NT2/D1 (cell line): ENCODE measurements at regions not wholly inside any gene's neighbourhood (a gene's known extent, or its start where the extent isn't known, plus 50 kb on each side); places are given as distances from the start of the nearest gene placed in this dataset.

ENCODE experiments used
- DNase-seq: peaks from one replicate; pipeline ENCODE4 v3.0.0-alpha.2; 2011; ENCODE audit warnings: low read depth, low spot score
- H3K27me3 ChIP-seq: 2 replicates; pipeline ENCODE4 v1.6.0; 2011; ENCODE audit warnings: mild to moderate bottlenecking; ENCODE audit not compliant: insufficient read length, insufficient read depth
- H3K36me3 ChIP-seq: 2 replicates; pipeline ENCODE4 v1.6.1; 2011; ENCODE audit warnings: mild to moderate bottlenecking, low read length, mixed read lengths; ENCODE audit not compliant: insufficient read depth, insufficient read length
- H3K4me1 ChIP-seq: 2 replicates; pipeline ENCODE4 v1.5.1; 2011; ENCODE audit not compliant: insufficient read depth, insufficient read length
- H3K4me3 ChIP-seq: 2 replicates; pipeline ENCODE4 v1.5.1; 2011; ENCODE audit warnings: low read depth; ENCODE audit not compliant: insufficient read length
- H3K9ac ChIP-seq: 2 replicates; pipeline ENCODE4 v1.6.0; 2011; ENCODE audit warnings: low read depth; ENCODE audit not compliant: insufficient read length
- H3K9me3 ChIP-seq: 2 replicates; pipeline ENCODE4 v1.5.1; 2011; ENCODE audit warnings: mild to moderate bottlenecking, low read length; ENCODE audit not compliant: insufficient read depth
- SUZ12 ChIP-seq: IDR thresholded peaks from 2 replicates; pipeline ENCODE4 v1.6.1; 2011; ENCODE audit not compliant: insufficient read length, insufficient read depth; ENCODE audit errors: extremely low read depth
- YY1 ChIP-seq: IDR thresholded peaks from 2 replicates; pipeline ENCODE4 v1.6.1; 2011; ENCODE audit not compliant: insufficient read length, insufficient read depth
- ZNF274 ChIP-seq: IDR thresholded peaks from 2 replicates; pipeline ENCODE4 v1.6.1; 2011; ENCODE audit warnings: mild to moderate bottlenecking, low read depth, low read length

- no peak overlapping the region for H3K9ac ChIP-seq
- H3K9me3 ChIP-seq: no peaks in the 10 kb centered on the region
- H3K4me3 ChIP-seq: no peak overlapping the region
- H3K27me3 ChIP-seq: no peaks in the 10 kb centered on the region
- TF ChIP-seq YY1 (no peak), ZNF274 (no peak), SUZ12 (no peak)
- H3K4me1 ChIP-seq: no peaks in the 10 kb centered on the region
- no peaks in the 10 kb centered on the region for H3K36me3 ChIP-seq
- DNase-seq: no peak
Measured at GRCh38 chr2:176614049-176614448, 344.8 kb downstream of the MTX2 start.

GRCh38 chr2:176614930-176615329, 345.7 kb downstream of the MTX2 start:
- TF ChIP-seq YY1 (no peak), ZNF274 (no peak), SUZ12 (no peak)
- Histone ChIP-seq H3K4me3 (no peak overlapping the region), H3K9ac (no peak overlapping the region), H3K4me1 (no peaks in the 10 kb centered on the region), H3K27me3 (no peaks in the 10 kb centered on the region), H3K36me3 (no peaks in the 10 kb centered on the region), H3K9me3 (no peaks in the 10 kb centered on the region)
- DNase-seq: no peak

GRCh38 chr2:176619504-176619903, 350.3 kb downstream of the MTX2 start:
- Histone ChIP-seq H3K9ac (no peak overlapping the region), H3K27me3 (no peaks in the 10 kb centered on the region)
- no peak for TF ChIP-seq SUZ12
- TF ChIP-seq YY1: no peak
- TF ChIP-seq ZNF274: no peak

GRCh38 chr2:176621350-176621749, 352.1 kb downstream of the MTX2 start:
- no peak overlapping the region for H3K9ac ChIP-seq
- DNase-seq: no peak
- no peak overlapping the region for H3K4me3 ChIP-seq
- H3K36me3 ChIP-seq: no peaks in the 10 kb centered on the region
- TF ChIP-seq ZNF274 (no peak), SUZ12 (no peak), YY1 (no peak)
- H3K4me1 ChIP-seq: no peaks in the 10 kb centered on the region
- H3K9me3 ChIP-seq: no peaks in the 10 kb centered on the region
- no peaks in the 10 kb centered on the region for H3K27me3 ChIP-seq

More at GRCh38 chr2:176619504-176619903, 350.3 kb downstream of the MTX2 start:
- no peaks in the 10 kb centered on the region for H3K36me3 ChIP-seq
- no peaks in the 10 kb centered on the region for H3K4me1 ChIP-seq
- DNase-seq: no peak
- H3K9me3 ChIP-seq: no peaks in the 10 kb centered on the region
- no peak overlapping the region for H3K4me3 ChIP-seq

- Histone ChIP-seq H3K9ac (no peak overlapping the region), H3K36me3 (no peaks in the 10 kb centered on the region), H3K4me1 (no peaks in the 10 kb centered on the region), H3K9me3 (no peaks in the 10 kb centered on the region), H3K27me3 (no peaks in the 10 kb centered on the region), H3K4me3 (no peak overlapping the region)
- TF ChIP-seq YY1: no peak
- TF ChIP-seq SUZ12: no peak
- TF ChIP-seq ZNF274: no peak
- no peak for DNase-seq
Measured at GRCh38 chr2:176622792-176623191, 353.6 kb downstream of the MTX2 start.

- TF ChIP-seq ZNF274: no peak
- no peak for TF ChIP-seq YY1
- Histone ChIP-seq H3K27me3 (no peaks in the 10 kb centered on the region), H3K9ac (no peak overlapping the region), H3K9me3 (no peaks in the 10 kb centered on the region), H3K4me3 (no peak overlapping the region), H3K4me1 (no peaks in the 10 kb centered on the region), H3K36me3 (no peaks in the 10 kb centered on the region)
- no peak for DNase-seq
Measured at GRCh38 chr2:176626796-176627195, 357.6 kb downstream of the MTX2 start.

GRCh38 chr2:176628438-176628837, 359.2 kb downstream of the MTX2 start:
- Histone ChIP-seq H3K4me1 (no peaks in the 10 kb centered on the region), H3K9me3 (no peaks in the 10 kb centered on the region), H3K4me3 (no peak overlapping the region), H3K36me3 (no peaks in the 10 kb centered on the region), H3K9ac (no peak overlapping the region), H3K27me3 (no peaks in the 10 kb centered on the region)
- no peak for TF ChIP-seq YY1
- no peak for TF ChIP-seq SUZ12
- TF ChIP-seq ZNF274: no peak
- no peak for DNase-seq

- Histone ChIP-seq H3K9ac (no peak overlapping the region), H3K36me3 (no peaks in the 10 kb centered on the region), H3K4me1 (no peaks in the 10 kb centered on the region), H3K4me3 (no peak overlapping the region), H3K9me3 (no peaks in the 10 kb centered on the region), H3K27me3 (peaks cover 50% of the 10 kb centered on the region)
- no peak for DNase-seq
- TF ChIP-seq SUZ12 (no peak), ZNF274 (no peak), YY1 (no peak)
Measured at GRCh38 chr2:176633754-176634153, 364.5 kb downstream of the MTX2 start.
